Heart left ventricle (tissue), 13 donors: ENCODE measurements at regions not wholly inside any gene's neighbourhood (a gene's known extent, or its start where the extent isn't known, plus 50 kb on each side); places are given as distances from the start of the nearest gene placed in this dataset.

ENCODE experiments used
- CTCF ChIP-seq, 12 donors: fragments of 200-600 bp; sonication (generic) in 4 of 12; IDR thresholded peaks; one replicate each; pipeline versions ENCODE4 v1.5.0 to v1.8.0; 2018 to 2022; ENCODE audit warnings: antibody characterized with exemption in 12 of 12, mild to moderate bottlenecking in 5 of 12
- POLR2A ChIP-seq, 2 donors: fragments of 450-650 bp; IDR thresholded peaks; one replicate each; pipeline ENCODE4 v1.6.1; 2017; ENCODE audit warnings: antibody characterized with exemption in 2 of 2, mild to moderate bottlenecking in 2 of 2, moderate library complexity in 2 of 2
- donor health status: ischemic (EF 13 %, LVEDD 7.1; RV severe dilation, severe dysfunction).
- donor health status: DM: no; HTN: yes; CAD: no.
- donor health status: DM: no; HTN: no; CAD: no.
- donor health status: ischemic (EF 25% LVEDD 6.9; RV normal size, moderate dysfunction).
- donor health status: ischemic (EF 25% LVEDD 5.7; RV mildly dilated, moderate dysfunction).
- donor health status: ischemic (EF 35%, LVEDD 5.7; RV mildly dilated, moderate dysfunction).
- donor health status: nonischemic (EF 11% LVEDD 7.7; RV severe dilation, severe dysfunction).
- donor health status: DM: yes; HTN: yes; CAD: no.
- donor health status: PGD.
- donor health status: ischemic (EF 29% LVEDD 5.4; RV normal size, mild dysfunction).
- donor health status: nonischemic (EF 23%, LVEDD 6.1; RV moderate dilation, normal function).

- no peak for TF ChIP-seq CTCF (IDR thresholded peaks at IDR 0.05)
- no peak for TF ChIP-seq POLR2A (IDR thresholded peaks at IDR 0.05)
Observed at GRCh38 chr2:67576226-67576625, 179.1 kb downstream of the ETAA1 start.
